Kasumi-1 (cell line): ENCODE measurements at regions not wholly inside any gene's neighbourhood (a gene's known extent, or its start where the extent isn't known, plus 50 kb on each side); places are given as distances from the start of the nearest gene placed in this dataset.

Experiments
- DNase-seq, 2 experiments: peaks; one replicate each; lab custom pipeline; 2025; lab: John Stamatoyannopoulos, UW

- no peak for DNase-seq
These were observed 104.6 kb downstream of the LACC1 start for GRCh38 chr13:43984292-43984691.

GRCh38 chr13:43985422-43986072 is 105.8 kb downstream of the LACC1 start:
- DNase-seq: no peak

- DNase-seq: no peak
These were observed 106.8 kb downstream of the LACC1 start for GRCh38 chr13:43986421-43986981.

GRCh38 chr13:43988302-43988701 is 108.6 kb downstream of the LACC1 start:
- DNase-seq: no peak

- no peak for DNase-seq
These were observed 110.3 kb downstream of the LACC1 start for GRCh38 chr13:43990021-43990420.

- no peak for DNase-seq
These were observed 111.1 kb downstream of the LACC1 start for GRCh38 chr13:43990829-43991228.

- no peak for DNase-seq
These were observed 112.1 kb downstream of the LACC1 start for GRCh38 chr13:43991773-43992201.

- no peak for DNase-seq
These were observed 112.5 kb downstream of the LACC1 start for GRCh38 chr13:43992211-43992610.

- no peak for DNase-seq
These were observed 115.5 kb downstream of the LACC1 start for GRCh38 chr13:43994999-43995859.

GRCh38 chr13:43996221-43996620 is 116.5 kb downstream of the LACC1 start:
- no peak for DNase-seq

GRCh38 chr13:44003481-44003880 is 123.8 kb downstream of the LACC1 start:
- DNase-seq: no peak

- DNase-seq: peak; percentile 19 to 21
These were observed 125.2 kb downstream of the LACC1 start for GRCh38 chr13:44004878-44005277.

GRCh38 chr13:44007451-44007850 is 127.7 kb downstream of the LACC1 start:
- no peak for DNase-seq

GRCh38 chr13:44011036-44011435 is 131.3 kb downstream of the LACC1 start:
- DNase-seq: no peak

- DNase-seq: no peak
These were observed 133.4 kb downstream of the LACC1 start for GRCh38 chr13:44012910-44013757.

- DNase-seq: no peak
These were observed 134.1 kb downstream of the LACC1 start for GRCh38 chr13:44013758-44014291.

- DNase-seq: no peak
These were observed 134.8 kb downstream of the LACC1 start for GRCh38 chr13:44014501-44014900.

- no peak for DNase-seq
These were observed 135.4 kb downstream of the LACC1 start for GRCh38 chr13:44015118-44015517.

- no peak for DNase-seq
These were observed 136.1 kb downstream of the LACC1 start for GRCh38 chr13:44015811-44016210.

GRCh38 chr13:44017756-44018309 is 138.1 kb downstream of the LACC1 start:
- DNase-seq: no peak

- DNase-seq: no peak
These were observed 139.9 kb downstream of the LACC1 start for GRCh38 chr13:44019651-44020050.

GRCh38 chr13:44021422-44021821 is 141.7 kb downstream of the LACC1 start:
- no peak for DNase-seq
